Uterus (tissue), 2 donors: ENCODE measurements at regions not wholly inside any gene's neighbourhood (a gene's known extent, or its start where the extent isn't known, plus 50 kb on each side); places are given as distances from the start of the nearest gene placed in this dataset.

ENCODE experiments used
- CTCF ChIP-seq, 4 experiments: fragments of 200-600 bp in 2 of 4; fragments of 450-650 bp in 2 of 4; sonication (generic) in 2 of 4; IDR thresholded peaks; one replicate each; pipeline ENCODE4 v1.5.1; 2016 to 2019; ENCODE audit warnings: antibody characterized with exemption in 4 of 4, mild to moderate bottlenecking in 2 of 4, moderate library complexity in 1 of 4
- POLR2A ChIP-seq, 2 donors: fragments of 450-650 bp; IDR thresholded peaks; one replicate each; pipeline ENCODE4 v1.6.1; 2016; ENCODE audit warnings: antibody characterized with exemption in 2 of 2, mild to moderate bottlenecking in 1 of 2, moderate library complexity in 1 of 2

- TF ChIP-seq CTCF (IDR thresholded peaks at IDR 0.05) (no peak), POLR2A (IDR thresholded peaks at IDR 0.05) (no peak)
Observed at GRCh38 chr1:106883208-106883607, 173.3 kb upstream of the PRMT6 start.
